Loucy (cell line): ENCODE measurements at regions not wholly inside any gene's neighbourhood (a gene's known extent, or its start where the extent isn't known, plus 50 kb on each side); places are given as distances from the start of the nearest gene placed in this dataset.

Experiments used
- H2AFZ ChIP-seq: fragments of 200-600 bp; sonication (generic); 2 replicates; pipeline ENCODE4 v1.6.0; 2016; ENCODE audit warnings: antibody characterized with exemption, mild to moderate bottlenecking, low read length, moderate library complexity
- H3F3A ChIP-seq: fragments of 200-600 bp; 2 replicates; pipeline ENCODE4 v1.6.0; 2016; ENCODE audit warnings: antibody characterized with exemption, low read depth, mild to moderate bottlenecking
- H3K27me3 ChIP-seq: fragments of 200-600 bp; sonication (generic); 2 replicates; pipeline ENCODE4 v1.6.1; 2014; ENCODE audit warnings: low read length, mild to moderate bottlenecking; ENCODE audit not compliant: insufficient read depth, poor library complexity, severe bottlenecking
- H3K36me3 ChIP-seq: fragments of 200-600 bp; sonication (generic); 2 replicates; pipeline ENCODE4 v1.6.1; 2016; ENCODE audit warnings: low read length; ENCODE audit not compliant: insufficient read depth
- H3K4me1 ChIP-seq: fragments of 200-600 bp; sonication (generic); 2 replicates; pipeline ENCODE4 v1.5.1; 2014; ENCODE audit warnings: low read length, mild to moderate bottlenecking; ENCODE audit not compliant: insufficient read depth, poor library complexity, severe bottlenecking
- H3K4me2 ChIP-seq: fragments of 200-600 bp; sonication (generic); 2 replicates; pipeline ENCODE4 v1.6.0; 2014; ENCODE audit warnings: antibody characterized with exemption, low read length, low read depth, mild to moderate bottlenecking; ENCODE audit not compliant: poor library complexity, severe bottlenecking
- H3K4me3 ChIP-seq: fragments of 200-600 bp; sonication (generic); 2 replicates; pipeline ENCODE4 v1.5.1; 2014; ENCODE audit warnings: low read length, mild to moderate bottlenecking, mixed read lengths; ENCODE audit not compliant: poor library complexity, severe bottlenecking
- H3K79me2 ChIP-seq: fragments of 200-600 bp; sonication (generic); 2 replicates; pipeline ENCODE4 v1.6.1; 2014; ENCODE audit warnings: low read length; ENCODE audit not compliant: insufficient read depth
- H3K9ac ChIP-seq: fragments of 200-600 bp; sonication (generic); 2 replicates; pipeline ENCODE4 v1.6.0; 2014; ENCODE audit warnings: mild to moderate bottlenecking, low read depth, low read length, moderate library complexity; ENCODE audit not compliant: poor library complexity, severe bottlenecking
- H3K9me2 ChIP-seq: fragments of 200-600 bp; sonication (generic); replicated peaks from 2 replicates; pipeline ENCODE4 v1.6.1; 2016; ENCODE audit warnings: low read depth, low read length, mixed read lengths
- H3K9me3 ChIP-seq: fragments of 200-600 bp; sonication (generic); 2 replicates; pipeline ENCODE4 v1.6.1; 2014; ENCODE audit warnings: mild to moderate bottlenecking, antibody characterized with exemption, low read length, low read depth; ENCODE audit not compliant: insufficient read depth
- H4K20me1 ChIP-seq: fragments of 200-600 bp; sonication (generic); 2 replicates; pipeline ENCODE4 v1.6.0; 2014; ENCODE audit warnings: antibody characterized with exemption, low read length, mild to moderate bottlenecking; ENCODE audit not compliant: insufficient read depth, poor library complexity, severe bottlenecking
- EZH2phosphoT487 ChIP-seq: fragments of 200-600 bp; IDR thresholded peaks from 2 replicates; pipeline ENCODE4 v1.6.1; 2018; ENCODE audit warnings: antibody characterized with exemption, mild to moderate bottlenecking, moderate library complexity, borderline replicate concordance
- TF ChIP-seq, protein P1 (sequence below): fragments of 200-600 bp; sonication (generic); conservative IDR thresholded peaks from 2 replicates; pipeline ENCODE4 v1.5.1; 2014; ENCODE audit warnings: mild to moderate bottlenecking, antibody characterized with exemption, low read length

DNA sequence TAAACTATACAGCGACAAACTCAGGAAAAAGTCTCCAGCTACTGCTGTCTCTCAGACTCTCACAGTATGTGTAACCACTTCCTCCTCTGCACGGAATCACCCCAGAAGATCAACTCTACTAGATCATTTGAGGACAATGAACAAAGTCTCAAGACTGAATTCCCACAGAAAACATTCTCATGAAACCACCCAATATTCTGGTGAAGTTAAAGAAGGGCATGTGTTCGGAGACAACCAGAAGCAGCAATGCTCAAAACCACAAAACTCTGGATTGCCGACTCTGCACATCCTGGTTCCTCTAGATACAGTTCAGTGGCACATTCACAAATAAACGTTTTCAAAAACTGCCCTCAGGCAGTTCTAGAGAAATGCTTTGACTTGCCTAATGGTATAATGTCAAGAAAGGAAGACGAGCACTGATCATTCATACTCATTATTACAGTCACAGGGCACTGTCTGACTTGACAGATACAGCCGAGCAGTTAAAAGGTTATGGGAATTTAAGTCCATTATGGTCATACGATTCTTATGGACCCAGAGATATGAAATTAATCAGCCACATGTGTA is 91.9 kb upstream of the STK17B start:
- H3K79me2 ChIP-seq: no peaks in the 10 kb centered on the region
- peaks cover 67% of the 10 kb centered on the region for H3K4me1 ChIP-seq

DNA sequence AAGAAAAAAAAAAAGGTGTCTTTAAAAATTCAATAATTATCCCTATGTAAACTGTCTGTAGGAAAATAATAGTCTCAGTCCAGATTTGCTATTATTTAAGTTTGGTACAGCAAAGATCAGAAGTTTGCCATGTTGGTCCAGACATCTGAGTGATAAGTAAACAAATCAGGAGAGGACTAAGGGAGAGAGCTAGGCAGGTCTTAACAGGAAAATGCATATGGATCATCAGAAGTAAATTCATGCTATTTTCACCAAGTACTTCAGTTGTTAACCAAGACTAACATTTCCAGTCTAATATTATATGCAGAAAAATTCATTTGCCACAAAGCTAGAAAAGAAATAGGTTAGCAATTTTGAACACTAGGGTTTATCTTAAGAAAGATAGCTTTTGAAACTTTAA is 95.0 kb upstream of the STK17B start:
- no peaks in the 10 kb centered on the region for H3K9me3 ChIP-seq
- H3K4me3 ChIP-seq: no peak overlapping the region
- H3K27me3 ChIP-seq: no peaks in the 10 kb centered on the region
- peaks cover 18% of the 10 kb centered on the region for H3F3A ChIP-seq
- H3K4me2 ChIP-seq: no peak overlapping the region
- H3K9me2 ChIP-seq: no peaks in the 10 kb centered on the region
- TF ChIP-seq, protein P1, sequence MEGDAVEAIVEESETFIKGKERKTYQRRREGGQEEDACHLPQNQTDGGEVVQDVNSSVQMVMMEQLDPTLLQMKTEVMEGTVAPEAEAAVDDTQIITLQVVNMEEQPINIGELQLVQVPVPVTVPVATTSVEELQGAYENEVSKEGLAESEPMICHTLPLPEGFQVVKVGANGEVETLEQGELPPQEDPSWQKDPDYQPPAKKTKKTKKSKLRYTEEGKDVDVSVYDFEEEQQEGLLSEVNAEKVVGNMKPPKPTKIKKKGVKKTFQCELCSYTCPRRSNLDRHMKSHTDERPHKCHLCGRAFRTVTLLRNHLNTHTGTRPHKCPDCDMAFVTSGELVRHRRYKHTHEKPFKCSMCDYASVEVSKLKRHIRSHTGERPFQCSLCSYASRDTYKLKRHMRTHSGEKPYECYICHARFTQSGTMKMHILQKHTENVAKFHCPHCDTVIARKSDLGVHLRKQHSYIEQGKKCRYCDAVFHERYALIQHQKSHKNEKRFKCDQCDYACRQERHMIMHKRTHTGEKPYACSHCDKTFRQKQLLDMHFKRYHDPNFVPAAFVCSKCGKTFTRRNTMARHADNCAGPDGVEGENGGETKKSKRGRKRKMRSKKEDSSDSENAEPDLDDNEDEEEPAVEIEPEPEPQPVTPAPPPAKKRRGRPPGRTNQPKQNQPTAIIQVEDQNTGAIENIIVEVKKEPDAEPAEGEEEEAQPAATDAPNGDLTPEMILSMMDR: no peak
- no peak for TF ChIP-seq EZH2phosphoT487
- H3K36me3 ChIP-seq: no peaks in the 10 kb centered on the region
- no peaks in the 10 kb centered on the region for H4K20me1 ChIP-seq
- H3K9ac ChIP-seq: no peak overlapping the region
- peaks cover 58% of the 10 kb centered on the region for H3K4me1 ChIP-seq
- H3K79me2 ChIP-seq: no peaks in the 10 kb centered on the region
- no peak overlapping the region for H2AFZ ChIP-seq

More for the DNA sequence above, 91.9 kb upstream of the STK17B start:
- Histone ChIP-seq H3K4me2 (peak overlapping the region; percentile 79), H3K27me3 (no peaks in the 10 kb centered on the region), H3K36me3 (no peaks in the 10 kb centered on the region), H3F3A (peaks cover 18% of the 10 kb centered on the region), H3K4me3 (peak overlapping the region; percentile 60), H3K9ac (peak overlapping the region; percentile 77), H2AFZ (peak overlapping the region; percentile 48; the same call in 1 of the 2 replicates), H4K20me1 (no peaks in the 10 kb centered on the region), H3K9me3 (no peaks in the 10 kb centered on the region), H3K9me2 (no peaks in the 10 kb centered on the region)
- no peak for TF ChIP-seq EZH2phosphoT487
- TF ChIP-seq, protein P1: no peak

DNA sequence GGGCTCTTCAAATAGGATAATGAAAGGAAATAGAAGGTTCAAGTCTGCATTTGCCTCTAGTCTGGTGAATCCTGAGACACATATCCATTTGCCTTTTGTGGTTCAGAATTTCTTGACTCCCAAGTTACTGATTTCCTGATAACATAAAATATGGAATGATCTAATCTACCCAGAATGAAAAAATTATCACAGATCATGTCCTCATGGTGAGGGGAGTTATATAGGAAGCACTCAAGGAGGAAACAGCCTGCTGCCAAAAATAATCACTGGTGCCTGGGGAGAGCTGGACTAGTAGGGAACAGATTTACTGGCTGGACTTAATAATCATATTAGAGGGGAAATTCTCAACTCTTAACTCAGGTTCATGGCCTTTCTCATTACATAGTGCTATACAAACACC is 95.5 kb upstream of the STK17B start:
- Histone ChIP-seq H3K79me2 (no peaks in the 10 kb centered on the region), H3K4me3 (no peak overlapping the region), H2AFZ (no peak overlapping the region), H3K9me2 (no peaks in the 10 kb centered on the region), H4K20me1 (no peaks in the 10 kb centered on the region), H3K27me3 (no peaks in the 10 kb centered on the region), H3F3A (peaks cover 18% of the 10 kb centered on the region), H3K4me1 (peaks cover 56% of the 10 kb centered on the region), H3K9me3 (no peaks in the 10 kb centered on the region), H3K36me3 (no peaks in the 10 kb centered on the region), H3K9ac (no peak overlapping the region), H3K4me2 (no peak overlapping the region)
- no peak for TF ChIP-seq EZH2phosphoT487
- TF ChIP-seq, protein P1: no peak
